ENCODE measurements at regions not wholly inside any gene's neighbourhood (a gene's known extent, or its start where the extent isn't known, plus 50 kb on each side); places are given as distances from the start of the nearest gene placed in this dataset.

DNA sequence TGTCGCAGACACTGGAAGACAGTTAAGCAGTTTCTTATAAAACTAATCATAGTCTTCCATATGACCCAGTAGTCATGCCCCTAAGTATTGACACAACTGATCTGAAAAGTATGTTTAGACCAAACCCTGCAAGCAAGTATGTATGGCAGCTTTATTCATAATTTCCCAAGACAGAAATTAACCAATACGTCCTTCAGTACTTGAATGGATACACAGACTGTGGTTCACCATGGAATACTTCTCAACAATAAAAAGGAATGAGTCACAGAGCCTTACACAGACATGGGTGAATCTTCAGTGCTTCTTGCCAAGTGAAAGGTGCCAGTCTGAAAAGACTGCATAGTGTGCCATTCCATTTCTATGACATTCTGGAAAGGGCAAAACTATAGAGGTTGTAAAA is 50.2 kb upstream of the AKR1E2 start:
- no peak for DNase-seq

- DNase-seq: no peak
Measured at GRCh38 chr10:4772202-4772570, 53.8 kb upstream of the AKR1E2 start.

- DNase-seq: no peak
Measured at GRCh38 chr10:4771554-4772201, 54.3 kb upstream of the AKR1E2 start.

DNA sequence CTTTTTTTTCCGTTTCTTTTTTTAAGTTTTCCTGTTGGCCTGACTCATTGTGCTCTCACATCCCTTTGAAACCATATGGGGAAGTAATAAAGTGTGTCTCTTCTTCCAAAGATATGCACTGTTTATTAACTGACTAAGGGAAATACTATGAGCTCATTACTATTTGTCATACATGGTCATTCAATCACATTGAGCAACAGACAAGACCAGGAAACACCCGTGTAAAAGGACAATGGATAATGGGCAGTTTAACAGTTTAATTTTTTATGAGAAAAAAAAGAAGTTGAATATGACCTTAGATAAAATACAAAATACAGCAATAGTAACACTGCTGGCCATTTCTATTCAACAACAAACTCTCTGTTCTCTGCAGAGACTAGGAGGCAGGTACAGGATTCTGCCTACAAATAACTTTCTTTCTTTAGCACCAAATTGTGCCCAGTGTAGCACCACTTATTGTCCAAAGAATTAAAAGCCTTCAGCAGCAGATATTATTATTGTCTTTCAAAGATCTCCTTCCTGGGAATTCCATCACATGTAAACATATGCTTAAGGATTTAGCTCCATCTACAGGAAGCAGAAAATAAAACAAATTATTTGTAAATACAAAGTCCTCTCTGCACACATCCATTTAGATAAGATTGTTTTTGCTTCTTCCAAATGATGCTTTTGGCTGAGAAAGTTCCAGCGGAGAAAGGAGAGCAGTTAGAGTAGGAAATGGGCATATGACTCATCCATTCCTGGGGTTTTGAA is 55.0 kb upstream of the AKR1E2 start:
- no peak for DNase-seq

DNA sequence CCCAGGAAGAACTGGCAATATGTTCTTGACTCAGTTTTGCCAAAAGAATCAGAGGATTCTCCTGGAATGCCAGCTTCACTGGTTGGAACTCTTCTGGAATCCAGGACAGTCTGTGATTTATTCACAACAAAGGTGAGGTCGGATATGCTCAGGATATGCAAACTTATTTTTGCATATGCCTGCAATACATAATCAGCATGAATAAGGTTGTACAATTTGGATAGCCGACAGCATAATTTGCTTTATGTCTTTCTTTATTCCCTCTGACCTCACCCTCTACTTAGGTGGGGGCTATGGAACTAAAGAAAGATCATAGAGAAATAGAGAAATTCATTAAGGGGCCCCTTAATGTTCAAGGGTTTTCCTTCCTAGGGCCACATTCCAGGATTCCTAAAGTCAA is 57.6 kb upstream of the AKR1E2 start:
- DNase-seq: no peak

- no peak for DNase-seq
Measured at GRCh38 chr10:4767033-4767814, 58.8 kb upstream of the AKR1E2 start.

GRCh38 chr10:4766454-4766853 is 59.6 kb upstream of the AKR1E2 start:
- DNase-seq: no peak

DNA sequence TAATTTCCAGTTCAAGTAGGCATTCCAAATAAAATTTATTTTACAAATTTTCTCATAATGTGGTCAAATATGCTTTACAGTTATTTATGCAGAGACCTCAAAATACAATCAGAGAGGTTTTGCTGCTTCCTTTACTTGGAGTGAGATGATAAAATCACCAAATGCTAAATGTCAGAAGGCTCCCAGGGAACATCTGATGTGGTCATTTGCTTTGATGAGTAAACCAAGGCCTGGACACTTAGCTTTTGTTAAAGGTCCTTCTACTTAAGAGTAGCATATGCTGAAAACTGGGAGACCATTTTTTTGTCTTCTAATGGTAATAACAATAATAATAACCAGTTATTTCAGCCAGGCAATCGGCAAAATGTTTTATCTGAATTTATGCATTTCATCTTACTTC is 60.6 kb upstream of the AKR1E2 start:
- DNase-seq: no peak

DNA sequence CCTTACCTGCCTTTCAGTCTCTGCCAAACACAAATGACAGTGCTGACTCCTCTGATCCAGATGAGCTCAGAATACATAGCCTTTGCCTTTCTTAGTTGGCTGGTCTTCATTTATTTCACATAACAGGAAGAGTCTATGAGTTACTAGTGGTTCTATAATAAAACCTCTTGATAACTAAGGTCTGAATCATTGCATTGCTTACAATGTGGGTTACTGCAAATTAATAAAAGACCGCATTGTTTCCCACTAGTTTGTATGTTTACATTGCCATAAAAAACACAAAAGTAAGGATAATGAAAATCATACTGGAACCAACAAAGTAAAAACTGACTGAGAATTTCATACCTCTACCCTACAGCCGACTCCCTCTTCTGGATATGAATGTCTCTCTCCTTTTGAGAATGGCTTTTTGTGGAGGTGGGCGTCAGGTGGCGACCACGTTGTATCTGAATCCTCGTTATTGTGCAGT is 62.0 kb upstream of the AKR1E2 start:
- DNase-seq: no peak

DNA sequence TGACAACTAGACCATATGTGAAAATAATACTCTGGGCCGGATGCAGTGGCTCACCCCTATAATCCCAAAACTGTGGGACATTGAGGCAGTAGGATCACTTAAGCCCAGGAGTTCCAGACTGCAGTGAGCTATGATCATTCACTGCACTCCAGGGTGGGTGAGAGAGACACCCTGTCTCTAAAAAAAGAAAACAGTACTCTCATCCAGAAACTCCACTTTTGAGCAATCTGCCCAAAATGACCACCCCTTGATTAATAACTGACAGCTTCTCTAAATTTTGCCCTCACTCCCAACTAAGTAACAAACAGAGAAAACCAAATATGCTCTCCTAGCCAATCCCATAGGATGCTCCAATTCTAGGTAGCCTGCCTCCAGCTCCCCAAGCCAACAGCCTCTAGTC is 62.5 kb upstream of the AKR1E2 start:
- DNase-seq: no peak

- no peak for DNase-seq
Measured at GRCh38 chr10:4758256-4758655, 67.8 kb upstream of the AKR1E2 start.

DNA sequence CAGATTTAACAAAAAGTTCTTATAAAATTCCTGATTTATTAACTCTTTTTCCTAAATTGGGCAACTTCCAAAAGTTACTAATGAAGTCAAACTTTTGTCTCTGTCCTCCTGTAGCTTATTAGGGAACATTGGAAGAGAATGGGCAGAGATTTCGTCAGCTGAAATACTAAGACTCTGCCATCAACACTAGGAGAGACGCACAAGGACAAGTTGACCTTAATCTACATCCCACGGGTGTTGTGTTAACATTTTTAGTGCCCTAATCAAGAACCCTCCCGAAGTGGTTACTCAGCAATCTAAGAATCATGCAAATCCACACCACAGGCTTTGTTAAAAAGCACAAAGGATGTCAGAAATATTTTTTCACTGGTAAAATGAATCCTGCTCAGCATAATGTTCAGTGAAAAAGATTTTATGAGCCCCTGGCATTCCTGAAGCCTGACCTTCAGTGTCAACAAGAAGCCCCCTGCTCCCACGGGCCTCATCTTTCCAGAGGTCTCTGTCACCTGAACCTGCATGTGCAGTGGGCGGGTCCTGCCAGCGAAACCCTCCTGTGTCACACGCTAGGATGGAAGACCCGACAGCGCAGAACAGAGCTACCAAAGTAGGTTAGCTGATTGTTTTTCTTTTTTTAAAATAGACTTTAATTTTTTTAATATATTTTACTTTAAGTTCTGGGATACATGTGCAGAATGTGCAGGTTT is 70.6 kb upstream of the AKR1E2 start:
- no peak for DNase-seq

- DNase-seq: no peak
Measured at GRCh38 chr10:4754143-4754542, 71.9 kb upstream of the AKR1E2 start.

DNA sequence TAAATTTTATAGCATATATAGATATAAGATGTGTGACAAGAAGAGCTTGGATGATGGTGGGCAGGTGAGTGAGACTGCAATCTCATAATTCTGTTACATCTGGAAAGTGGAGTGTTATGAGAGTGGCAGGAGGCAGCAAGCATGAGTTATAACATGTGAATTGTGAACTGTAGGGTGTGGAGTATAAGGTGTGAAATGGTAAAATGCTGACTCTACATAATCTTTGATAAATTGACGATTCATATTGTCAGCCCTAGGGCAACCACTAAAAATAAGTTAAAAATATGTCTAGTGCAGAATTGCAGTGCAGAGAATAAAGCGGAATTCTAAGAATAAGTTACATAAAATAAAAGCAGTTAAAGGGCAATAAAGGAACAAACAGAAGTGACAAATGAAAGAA is 74.8 kb upstream of the AKR1E2 start:
- DNase-seq: no peak

DNA sequence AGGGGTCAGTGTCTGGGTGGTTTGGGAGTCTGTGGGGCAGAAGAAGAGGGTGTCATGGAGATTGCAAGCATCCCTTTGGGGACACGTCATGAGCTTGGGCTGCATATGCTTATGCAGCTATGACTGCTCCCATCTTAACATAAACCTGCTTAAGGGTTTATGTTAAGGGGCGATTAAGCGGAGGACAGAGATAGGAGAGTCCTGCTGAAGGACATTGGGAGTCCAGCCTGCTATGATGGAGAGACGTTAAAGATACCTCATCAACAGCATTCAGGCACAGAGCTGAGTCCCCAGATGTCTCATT is 76.8 kb upstream of the AKR1E2 start:
- DNase-seq: no peak

GRCh38 chr10:4748491-4749270 is 77.3 kb upstream of the AKR1E2 start:
- no peak for DNase-seq

- no peak for DNase-seq
Measured at GRCh38 chr10:4742217-4742616, 83.8 kb upstream of the AKR1E2 start.

DNA sequence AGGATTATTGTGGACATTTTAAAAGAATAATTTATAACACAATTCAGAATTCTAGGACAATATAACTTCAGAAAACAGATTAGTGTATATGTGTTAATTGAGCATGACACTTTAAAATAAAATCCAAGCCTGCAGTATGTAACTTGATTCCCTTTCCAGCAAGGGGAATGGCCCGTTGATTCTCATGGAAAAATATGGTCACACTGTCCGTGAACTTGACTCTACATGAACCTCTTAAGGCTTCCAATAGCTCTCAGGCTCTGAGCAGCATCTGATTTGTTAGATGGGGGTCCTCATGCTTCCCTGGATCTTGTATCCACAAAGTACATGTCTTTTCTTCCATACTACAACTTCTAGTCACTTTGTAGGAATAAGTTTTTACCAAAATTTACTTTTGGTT is 85.5 kb upstream of the AKR1E2 start:
- no peak for DNase-seq

- DNase-seq: no peak
Measured at GRCh38 chr10:4736608-4737007, 89.4 kb upstream of the AKR1E2 start.

DNA sequence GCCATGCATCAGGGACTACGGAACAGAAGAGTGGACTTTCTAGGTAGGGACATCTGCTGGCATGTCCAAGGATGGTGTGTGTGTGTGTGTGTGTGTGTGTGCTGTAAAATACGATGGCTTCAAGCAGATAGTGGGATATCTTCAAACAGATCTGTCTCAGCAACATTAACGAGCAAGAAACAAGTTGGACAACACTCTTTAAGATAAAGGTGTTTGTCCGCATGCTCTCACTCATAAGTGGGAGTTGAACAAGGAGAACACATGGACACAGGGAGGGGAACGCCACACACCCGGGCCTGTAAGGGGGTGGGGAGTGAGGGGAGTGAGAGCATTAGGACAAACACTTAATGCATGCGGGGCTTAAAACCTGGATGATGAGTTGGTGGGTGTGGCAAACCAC is 89.8 kb upstream of the AKR1E2 start:
- DNase-seq: no peak

DNA sequence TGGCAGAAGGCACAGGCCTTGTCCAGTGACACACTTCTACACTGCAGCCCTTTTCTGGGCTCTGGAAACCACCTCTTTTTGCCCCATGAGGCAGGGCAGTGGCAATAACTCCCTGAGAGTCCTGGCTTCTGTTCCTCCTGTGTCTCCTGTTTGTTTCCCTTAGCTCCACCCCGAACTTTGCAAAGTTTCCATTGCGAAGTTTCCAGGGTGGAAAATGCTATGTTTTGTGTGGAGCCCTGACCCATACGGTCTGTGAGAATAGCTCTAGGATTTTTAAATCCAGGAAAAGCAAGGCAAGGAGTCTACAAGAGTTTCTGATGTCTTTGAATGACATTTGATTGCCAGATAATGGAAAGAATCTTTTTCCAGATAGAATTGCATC is 92.2 kb upstream of the AKR1E2 start:
- DNase-seq: no peak

- DNase-seq: no peak
Measured at GRCh38 chr10:4733150-4733842, 92.7 kb upstream of the AKR1E2 start.

Data from NCI-H1930 (cell line).